ENCODE measurements at regions not wholly inside any gene's neighbourhood (a gene's known extent, or its start where the extent isn't known, plus 50 kb on each side); places are given as distances from the start of the nearest gene placed in this dataset.
A peak's percentile ranks its signal among the peaks of the same experiment; 100 is the strongest.

- TF ChIP-seq CTCF (IDR thresholded peaks at IDR 0.05), result no peak
- DNase-seq (ENCODE audit: low spot score) (no peak), ATAC-seq (ENCODE audit: low FRiP score) (no peak)
Observed at GRCh38 chr21:41631564-41632461, 123.9 kb upstream of the TMPRSS2 start.

- no peak for TF ChIP-seq CTCF (IDR thresholded peaks at IDR 0.05)
- no peak for DNase-seq (ENCODE audit: low spot score)
- no peak for ATAC-seq (ENCODE audit: low FRiP score)
Observed at GRCh38 chr21:41630917-41631316, 123.0 kb upstream of the TMPRSS2 start.

DNA sequence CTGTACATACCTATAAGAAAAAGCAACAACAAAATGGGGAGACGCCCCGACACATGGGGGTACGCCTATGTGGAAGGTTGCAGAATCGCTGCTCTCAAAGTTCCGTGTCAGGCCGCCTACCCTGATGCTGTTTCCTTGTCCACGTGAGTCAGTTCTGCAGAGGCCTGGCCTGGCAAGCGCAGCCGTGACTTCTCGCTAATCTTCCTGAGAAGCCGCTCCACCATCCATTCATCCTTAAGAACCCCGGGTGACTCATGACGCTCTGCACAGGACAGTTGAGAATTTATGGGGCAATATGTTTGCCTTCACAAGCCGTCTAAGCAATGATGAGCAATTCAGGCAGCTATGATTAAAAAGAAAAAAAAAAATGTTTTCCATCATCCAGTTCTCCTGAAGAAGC is 122.3 kb upstream of the TMPRSS2 start:
- DNase-seq (ENCODE audit: low spot score), result no peak
- peak; percentile 94 for ATAC-seq (ENCODE audit: low FRiP score)
- no peak for TF ChIP-seq CTCF (IDR thresholded peaks at IDR 0.05)

- TF ChIP-seq CTCF (IDR thresholded peaks at IDR 0.05), result no peak
- DNase-seq (ENCODE audit: low spot score), result no peak
- no peak for ATAC-seq (ENCODE audit: low FRiP score)
Observed at GRCh38 chr21:41628256-41628655, 120.3 kb upstream of the TMPRSS2 start.

DNA sequence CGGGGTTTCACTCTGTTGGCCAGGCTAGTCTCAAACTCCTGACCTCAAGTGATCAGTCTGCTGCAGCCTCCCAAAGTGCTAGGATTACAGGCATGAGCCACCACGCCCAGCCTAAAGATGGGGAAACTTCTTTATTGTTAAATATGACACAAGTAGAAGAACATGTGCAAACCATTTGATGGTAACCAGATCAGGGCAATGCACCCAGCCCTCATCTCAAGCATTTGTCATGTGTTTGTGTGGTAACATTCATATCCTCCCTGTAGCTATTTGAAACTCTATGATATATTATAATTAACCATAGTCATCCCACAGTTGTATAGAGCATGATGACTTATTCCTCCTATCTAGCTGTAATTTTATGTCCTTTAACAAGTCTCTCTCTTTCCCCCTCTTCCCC is 119.5 kb upstream of the TMPRSS2 start:
- ATAC-seq (ENCODE audit: low FRiP score), result no peak
- DNase-seq (ENCODE audit: low spot score), result no peak
- TF ChIP-seq CTCF (IDR thresholded peaks at IDR 0.05), result no peak

- ATAC-seq (ENCODE audit: low FRiP score) (no peak), DNase-seq (ENCODE audit: low spot score) (no peak)
- no peak for TF ChIP-seq CTCF (IDR thresholded peaks at IDR 0.05)
Observed at GRCh38 chr21:41626021-41626420, 118.1 kb upstream of the TMPRSS2 start.

DNA sequence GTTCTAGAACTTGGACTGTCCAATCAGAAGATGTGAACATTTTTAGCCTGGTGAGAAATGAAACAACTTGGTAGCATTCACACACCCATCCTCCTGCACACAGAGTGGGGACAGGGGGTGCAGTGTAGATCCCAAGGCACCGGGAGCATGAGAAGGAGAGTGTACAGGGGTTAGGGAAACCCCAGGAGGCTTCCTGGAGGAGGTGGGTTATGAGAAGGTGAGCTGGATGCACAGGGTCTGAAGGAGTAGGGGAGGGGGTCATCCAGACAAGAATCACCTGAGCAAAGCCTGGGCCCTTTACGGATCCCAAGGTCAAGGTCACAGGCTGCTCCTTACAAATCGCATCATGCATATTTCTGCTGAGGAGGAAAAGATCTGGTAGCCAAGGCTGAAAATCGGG is 117.5 kb upstream of the TMPRSS2 start:
- no peak for TF ChIP-seq CTCF (IDR thresholded peaks at IDR 0.05)
- ATAC-seq (ENCODE audit: low FRiP score) (no peak), DNase-seq (ENCODE audit: low spot score) (no peak)

Data from omental fat pad (tissue), 3 donors.